GM11168 (cell line): ENCODE measurements at regions not wholly inside any gene's neighbourhood (a gene's known extent, or its start where the extent isn't known, plus 50 kb on each side); places are given as distances from the start of the nearest gene placed in this dataset.

Experiments used
- in situ Hi-C: fragments of 300-500 bp; cut with MboI; formaldehyde crosslinking; loops from one replicate; pipeline ENCODE4 v1.12.0; 2022; ENCODE audit warnings: low sequenced_read_pairs; ENCODE audit not compliant: unreplicated experiment

DNA sequence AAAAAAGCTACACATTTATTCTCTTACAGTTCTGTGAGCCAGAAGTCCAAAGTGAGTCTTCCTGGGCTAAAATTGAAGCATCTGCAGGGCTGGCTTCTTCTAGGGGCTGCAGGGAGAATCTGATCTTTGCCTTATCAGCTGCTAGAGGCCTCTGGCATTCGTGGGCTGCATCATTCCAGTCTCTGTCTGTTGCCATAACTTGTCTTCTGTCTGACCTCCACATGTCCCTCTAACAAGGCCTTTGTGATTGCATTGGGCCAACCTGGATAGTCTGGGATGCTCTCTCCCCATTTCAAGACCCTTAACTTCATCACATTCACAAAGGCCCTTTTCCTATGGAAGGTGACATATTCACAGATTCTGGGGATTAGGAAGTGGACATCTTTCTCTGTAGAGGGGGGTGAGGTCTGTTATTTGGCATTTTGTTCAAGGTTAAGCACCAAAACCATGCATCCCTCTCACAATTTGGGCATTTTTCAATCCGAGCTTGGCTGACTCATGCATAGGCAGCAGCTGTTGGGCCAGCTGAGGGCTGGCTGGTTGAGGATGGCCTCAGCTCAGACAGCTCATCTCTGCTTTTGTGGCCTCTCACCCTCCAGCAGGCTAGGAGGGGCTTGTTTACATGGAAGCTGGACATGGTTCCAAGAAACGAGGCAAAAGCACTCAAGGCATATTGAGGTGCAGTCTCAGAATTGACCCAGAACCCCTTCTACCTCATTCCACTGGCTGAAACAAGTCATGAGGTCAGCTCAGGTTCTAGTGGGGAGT is 116.1 kb upstream of the NXT1 start:
- in situ Hi-C loops: no loop called here

- in situ Hi-C loops: no loop called here
These were observed 117.2 kb upstream of the NXT1 start for GRCh38 chr20:23233341-23233740.

- in situ Hi-C loops: no loop called here
These were observed 117.8 kb upstream of the NXT1 start for GRCh38 chr20:23232679-23233308.

GRCh38 chr20:23232219-23232581 is 118.4 kb upstream of the NXT1 start:
- in situ Hi-C loops: no loop called here

DNA sequence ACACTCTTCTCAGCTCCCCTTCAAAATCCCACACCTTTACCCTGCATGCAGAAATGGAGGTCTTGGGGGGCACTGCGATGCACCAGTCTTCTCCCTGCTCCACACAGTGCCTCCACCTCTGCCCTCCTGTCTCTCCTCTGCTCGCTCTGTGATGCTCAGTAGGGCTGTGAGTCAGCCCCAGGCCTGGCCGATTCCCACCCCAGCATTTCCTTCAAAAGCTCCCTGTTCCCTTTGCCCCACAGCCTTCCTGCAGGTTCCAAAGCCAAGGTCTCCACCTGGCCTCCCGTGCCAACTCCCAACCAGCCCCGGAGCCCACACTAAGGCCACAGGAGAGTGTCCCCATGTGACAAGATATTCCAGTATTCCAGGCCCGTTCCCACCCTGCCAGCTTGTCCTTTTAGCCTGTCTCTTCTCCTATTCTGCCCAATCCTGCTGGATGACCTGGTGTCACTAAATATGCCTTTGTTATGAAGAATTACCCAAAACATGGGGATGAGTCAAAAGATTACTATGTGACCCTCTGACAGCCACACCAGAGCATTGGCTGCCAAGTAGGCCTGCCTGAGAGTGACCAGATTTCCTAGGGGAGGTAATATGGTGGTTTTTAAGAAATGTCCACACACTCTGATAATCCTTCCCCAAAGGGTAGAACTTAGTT is 118.9 kb upstream of the NXT1 start:
- in situ Hi-C loops: no loop called here

DNA sequence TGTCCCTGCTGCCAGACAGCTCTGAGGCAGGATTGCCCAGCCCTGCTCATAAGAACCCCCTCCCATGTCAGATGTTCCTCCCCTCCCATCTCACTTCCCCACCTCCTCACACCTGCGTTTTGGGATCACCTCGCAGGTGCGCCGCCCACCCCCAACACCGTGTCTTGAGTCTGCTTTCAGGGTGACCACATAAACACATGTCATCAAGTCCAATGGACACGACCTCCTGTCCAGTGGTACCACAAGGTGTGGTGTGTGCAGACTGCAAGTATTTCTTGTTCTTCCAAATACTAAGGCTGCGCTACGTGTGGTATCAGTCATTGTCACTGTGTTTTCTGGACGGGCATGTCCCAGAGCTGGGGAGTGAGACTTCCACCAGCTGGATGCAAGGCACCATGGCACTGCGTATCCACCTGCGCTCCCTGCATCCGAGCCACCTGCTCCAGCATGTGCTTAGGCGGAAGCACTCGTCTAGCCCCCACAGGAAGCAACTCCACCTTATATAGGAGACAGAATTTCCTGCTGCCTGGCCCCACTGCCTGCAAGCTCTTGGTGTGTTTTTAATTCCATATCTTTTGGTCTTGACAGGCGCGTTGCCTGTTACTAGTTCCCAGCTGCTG is 119.7 kb upstream of the NXT1 start:
- in situ Hi-C loops: no loop called here

DNA sequence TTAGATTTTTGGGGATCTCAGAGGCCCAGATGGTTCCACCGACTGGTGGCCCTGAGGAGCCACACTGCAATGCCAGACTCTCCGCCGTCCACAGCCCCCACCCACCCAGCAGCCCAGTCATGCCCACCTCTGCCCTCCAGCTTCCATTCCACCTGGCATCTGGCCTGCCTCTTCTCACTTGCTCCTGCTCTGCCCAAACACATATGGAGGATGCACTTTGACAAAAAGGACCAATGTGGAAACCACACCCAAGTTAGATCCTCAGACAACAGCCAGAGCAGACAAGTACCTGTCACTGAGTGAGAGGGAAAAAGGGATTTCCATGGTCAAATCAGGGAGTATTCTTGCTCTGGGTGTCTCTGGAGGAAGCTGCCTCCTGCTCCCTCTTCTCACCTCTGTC is 120.6 kb upstream of the NXT1 start:
- in situ Hi-C loops: no loop called here

GRCh38 chr20:23228912-23229311 is 121.7 kb upstream of the NXT1 start:
- in situ Hi-C loops: no loop called here

DNA sequence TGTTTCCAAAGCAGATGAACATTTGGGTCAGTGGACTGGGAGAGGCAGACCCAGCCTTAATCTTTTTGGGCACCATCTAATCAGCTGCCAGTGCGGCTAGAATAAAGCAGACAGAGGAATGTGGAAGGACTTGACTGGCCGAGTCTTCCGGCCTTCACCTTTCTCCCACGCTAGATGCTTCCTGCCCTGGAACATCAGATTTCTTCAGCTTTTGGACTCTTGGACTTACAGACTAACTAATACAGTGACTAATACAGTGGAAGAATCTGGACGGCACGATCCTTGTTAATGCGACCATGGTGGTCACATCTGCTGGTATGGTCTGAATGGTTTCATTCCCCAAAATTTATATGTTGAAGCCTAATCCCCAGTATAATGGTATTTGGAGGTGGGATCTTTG is 122.6 kb upstream of the NXT1 start:
- in situ Hi-C loops: no loop called here

GRCh38 chr20:23227274-23227673 is 123.3 kb upstream of the NXT1 start:
- in situ Hi-C loops: no loop called here

- in situ Hi-C loops: no loop called here
These were observed 123.9 kb upstream of the NXT1 start for GRCh38 chr20:23226612-23227265.

DNA sequence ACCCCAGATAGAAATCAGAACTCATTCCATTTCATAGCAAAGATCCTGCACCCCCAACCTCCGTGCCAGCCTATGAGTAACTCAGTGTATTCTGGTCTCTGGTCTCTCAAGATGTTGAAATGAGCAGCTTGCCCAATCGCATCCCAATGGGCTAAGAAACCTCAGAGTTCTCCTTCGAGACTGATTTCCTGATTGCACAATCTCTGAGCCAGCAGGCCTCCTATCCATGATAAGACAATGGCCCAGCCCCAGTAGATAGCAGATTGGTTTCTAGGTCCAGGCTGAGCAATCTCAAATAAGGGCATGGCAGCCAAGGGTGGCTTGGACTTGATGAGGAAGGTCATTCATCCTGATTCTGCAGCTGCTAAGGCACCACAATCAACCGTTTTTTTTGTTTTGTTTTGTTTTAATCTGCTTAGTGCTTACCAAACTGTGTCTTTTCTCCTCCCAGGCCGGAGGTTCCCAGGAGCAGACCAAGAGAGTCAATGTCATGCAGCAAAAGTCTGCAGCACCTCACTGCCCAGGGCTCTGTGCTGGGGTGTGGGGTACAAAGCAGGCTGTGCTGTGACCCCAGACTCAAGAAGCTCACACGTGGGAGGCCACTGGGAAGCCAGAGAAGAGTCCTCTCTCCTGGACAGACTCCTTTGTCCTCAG is 125.1 kb upstream of the NXT1 start:
- in situ Hi-C loops: no loop called here

DNA sequence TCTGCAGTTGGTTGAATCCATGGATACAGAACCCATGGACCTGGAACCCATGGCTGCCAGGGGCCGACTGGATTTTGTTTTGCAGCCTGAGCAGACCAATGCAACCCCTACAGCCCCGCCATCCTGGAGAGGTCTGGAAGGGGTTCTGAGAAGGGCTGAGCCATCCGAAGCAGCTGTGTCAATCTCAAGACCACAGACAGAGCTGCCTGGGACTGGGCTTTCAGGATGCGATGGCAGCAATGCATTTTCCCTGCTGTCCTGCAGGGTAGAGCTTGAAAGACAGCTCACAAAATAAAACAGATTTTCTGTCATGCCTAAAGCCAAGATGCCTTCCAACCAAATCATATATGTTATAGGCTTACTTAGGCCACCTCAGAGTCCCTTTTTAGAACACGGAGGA is 125.8 kb upstream of the NXT1 start:
- in situ Hi-C loops: loop anchor here (25.0 kb wide), 1 partner anchor 388 kb away; no protein-coding TSS in a partner anchor

DNA sequence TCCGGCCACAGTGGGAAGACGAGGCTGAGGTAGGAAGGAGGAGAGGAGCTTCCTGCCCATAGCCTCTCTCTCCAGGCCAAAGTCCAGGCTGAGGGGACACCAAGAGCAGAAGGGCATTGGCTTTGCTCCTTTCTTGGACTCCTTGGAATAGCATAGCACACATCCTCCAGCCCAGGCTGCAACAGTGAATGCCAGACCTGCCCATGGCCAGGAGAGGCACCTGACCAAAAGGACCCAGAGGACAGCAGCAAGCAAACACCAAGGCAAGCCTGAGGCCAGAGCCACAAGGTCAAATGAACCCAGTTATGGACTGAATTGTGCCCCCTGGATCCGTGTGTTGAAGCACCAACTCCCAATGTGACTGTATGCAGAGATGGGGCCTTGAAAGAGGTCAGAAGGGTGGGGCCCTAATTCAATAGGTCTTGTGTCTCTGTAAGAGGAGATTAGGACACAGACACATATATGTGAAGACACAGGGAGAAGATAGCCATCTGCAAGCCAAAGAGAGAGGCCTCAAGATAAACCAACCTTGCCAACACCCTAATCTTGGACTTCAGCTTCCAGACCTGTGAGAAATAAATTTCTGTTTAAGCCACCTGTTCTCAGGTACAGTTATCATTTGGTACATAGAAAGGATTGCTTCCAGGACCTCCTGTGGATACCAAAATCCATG is 126.5 kb upstream of the NXT1 start:
- in situ Hi-C loops: loop anchor here (25.0 kb wide), 1 partner anchor 387 kb away; no protein-coding TSS in a partner anchor

DNA sequence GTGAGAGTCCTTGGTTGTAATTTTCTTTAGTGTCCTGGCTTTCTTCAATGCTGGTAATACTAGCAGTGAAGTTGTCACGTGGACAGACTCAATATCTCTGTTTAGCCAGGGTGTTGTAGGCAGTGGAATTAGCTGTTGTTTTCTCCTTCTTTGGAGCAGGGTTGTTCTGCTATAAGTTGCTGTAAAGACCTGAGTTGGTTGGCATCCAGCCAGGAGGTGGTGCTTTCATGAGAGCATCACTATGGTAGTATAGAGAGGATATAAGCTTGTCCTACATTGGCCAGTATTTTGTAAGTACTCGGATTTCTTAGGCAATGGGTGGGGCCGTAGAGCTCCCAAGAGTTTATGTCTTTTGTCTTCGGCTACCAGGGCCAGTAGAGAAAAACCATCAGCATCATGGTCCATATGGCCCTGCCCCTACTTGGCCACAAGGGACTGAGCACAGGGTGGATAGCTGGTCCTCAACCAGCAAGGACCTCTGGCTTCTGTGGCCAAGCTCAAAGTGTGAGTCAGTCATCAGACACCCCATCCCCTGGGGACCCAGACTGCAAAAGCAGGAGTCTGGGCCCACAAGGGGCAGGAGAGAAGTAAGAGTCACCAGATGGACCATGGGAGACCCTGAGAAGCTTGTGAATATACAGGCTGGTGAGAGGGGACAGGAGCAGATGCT is 127.9 kb upstream of the NXT1 start:
- in situ Hi-C loops: loop anchor here (25.0 kb wide), 1 partner anchor 385 kb away; no protein-coding TSS in a partner anchor

GRCh38 chr20:23217023-23217422 is 130.9 kb upstream of the CD93 start:
- in situ Hi-C loops: loop anchor here (25.0 kb wide), 1 partner anchor 380 kb away; no protein-coding TSS in a partner anchor

GRCh38 chr20:23215344-23215995 is 129.3 kb upstream of the CD93 start:
- in situ Hi-C loops: loop anchor here (25.0 kb wide), 1 partner anchor 378 kb away; no protein-coding TSS in a partner anchor

- in situ Hi-C loops: loop anchor here (25.0 kb wide), 1 partner anchor 378 kb away; no protein-coding TSS in a partner anchor
These were observed 128.8 kb upstream of the CD93 start for GRCh38 chr20:23214903-23215302.
